ENCODE measurements at regions not wholly inside any gene's neighbourhood (a gene's known extent, or its start where the extent isn't known, plus 50 kb on each side); places are given as distances from the start of the nearest gene placed in this dataset.
"Not testable (repeated sequence)": the region's sequence is repeated elsewhere in the genome, so short reads cannot be mapped to it uniquely, and the experiment has no call there.

DNA sequence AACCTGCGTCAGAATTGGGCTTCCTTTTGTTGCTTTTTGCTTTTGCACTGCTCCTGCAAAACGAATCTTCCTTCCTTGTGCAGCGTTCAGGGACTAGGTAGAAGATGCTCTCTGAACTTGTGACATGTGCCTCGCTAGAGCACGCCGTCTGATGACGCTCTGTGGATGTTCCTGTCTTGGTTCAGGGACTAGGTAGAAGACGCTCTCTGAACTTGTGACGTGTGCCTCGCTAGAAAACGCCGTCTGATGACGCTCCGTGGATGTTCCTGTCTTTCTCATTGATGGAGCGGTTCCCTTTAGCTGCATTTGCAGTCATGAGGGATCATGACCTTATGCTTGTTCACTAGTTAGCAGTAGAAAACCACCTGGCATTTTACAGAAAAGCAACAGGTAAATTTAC is 154.0 kb downstream of the SOX1 start:
- no peaks in the 10 kb centered on the region for H3K9me3 Mint-ChIP-seq
- H3K4me3 ChIP-seq (ENCODE audit: low read length), result no peak overlapping the region
- H3K4me1 Mint-ChIP-seq (ENCODE audit: low read depth), result no peaks in the 10 kb centered on the region

DNA sequence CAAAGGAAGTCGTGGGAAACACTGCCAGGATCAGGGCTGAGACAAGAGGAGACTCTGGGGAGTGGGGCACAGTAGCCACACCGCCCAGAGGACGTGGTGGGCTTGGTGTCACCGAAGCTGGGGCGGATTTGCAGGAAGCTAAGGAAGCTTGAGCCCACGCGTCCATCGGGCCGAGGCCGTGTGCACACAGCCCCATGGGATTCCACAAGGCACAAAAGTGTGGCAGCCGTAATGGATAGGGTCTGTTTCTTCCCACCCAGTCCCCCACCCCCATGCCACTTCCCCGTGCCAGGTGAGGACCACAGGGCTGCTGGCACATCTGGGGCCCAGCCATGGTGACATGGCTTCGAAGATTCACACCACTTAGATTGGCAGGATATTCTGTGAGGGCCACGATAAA is 153.2 kb upstream of the SPACA7 start:
- ChIA-PET POLR2A (no interaction called here), CTCF (no interaction called here)
- Histone ChIP-seq H3K27ac (ENCODE audit: low read depth in 1 of 2, low read length in 2 of 2) (no peak overlapping the region), H3K9me3 (ENCODE audit: control insufficient read depth in 1 of 2, insufficient read depth in 1 of 2, low read length in 2 of 2) (peaks cover 0 to 6% of the 10 kb centered on the region in 2 experiments), H3K4me3 (ENCODE audit: low read length) (no peak overlapping the region), H3K27me3 (ENCODE audit: control insufficient read depth in 1 of 2, insufficient read depth in 2 of 2, low read length in 2 of 2) (no peaks in the 10 kb centered on the region), H3K36me3 (ENCODE audit: insufficient read depth, low read length) (no peaks in the 10 kb centered on the region), H3K4me1 (ENCODE audit: insufficient read depth, low read length) (no peaks in the 10 kb centered on the region)
- Mint-ChIP-seq H3K27ac (no peak overlapping the region), H3K4me1 (ENCODE audit: low read depth) (no peaks in the 10 kb centered on the region), H3K27me3 (no peaks in the 10 kb centered on the region), H3K9me3 (no peaks in the 10 kb centered on the region), H3K36me3 (ENCODE audit: low read depth) (no peaks in the 10 kb centered on the region), H3K4me3 (no peak overlapping the region)
- DNase-seq (no peak), ATAC-seq (ENCODE audit: poor library complexity) (no peak)
- TF ChIP-seq CTCF (IDR thresholded peaks at IDR 0.05), result no peak
- intact Hi-C loops (cut with DNase I, micrococcal nuclease), result no loop called here

More for the DNA sequence above, 154.0 kb downstream of the SOX1 start:
- intact Hi-C loops (cut with DNase I, micrococcal nuclease), result no loop called here
- CTCF ChIA-PET, result no interaction called here
- Histone ChIP-seq H3K27me3 (ENCODE audit: control insufficient read depth in 1 of 2, insufficient read depth in 2 of 2, low read length in 2 of 2) (no peaks in the 10 kb centered on the region), H3K4me1 (ENCODE audit: insufficient read depth, low read length) (no peaks in the 10 kb centered on the region), H3K36me3 (ENCODE audit: insufficient read depth, low read length) (no peaks in the 10 kb centered on the region), H3K27ac (ENCODE audit: low read depth in 1 of 2, low read length in 2 of 2) (no peak overlapping the region), H3K9me3 (ENCODE audit: control insufficient read depth in 1 of 2, insufficient read depth in 1 of 2, low read length in 2 of 2) (peaks cover 0 to 6% of the 10 kb centered on the region in 2 experiments)
- ATAC-seq (ENCODE audit: poor library complexity) (no peak), DNase-seq (no peak)
- POLR2A ChIA-PET, result no interaction called here
- no peak for TF ChIP-seq CTCF (IDR thresholded peaks at IDR 0.05)
- no peaks in the 10 kb centered on the region for H3K36me3 Mint-ChIP-seq (ENCODE audit: low read depth)
- no peak overlapping the region for H3K4me3 Mint-ChIP-seq
- no peaks in the 10 kb centered on the region for H3K27me3 Mint-ChIP-seq
- no peak overlapping the region for H3K27ac Mint-ChIP-seq

DNA sequence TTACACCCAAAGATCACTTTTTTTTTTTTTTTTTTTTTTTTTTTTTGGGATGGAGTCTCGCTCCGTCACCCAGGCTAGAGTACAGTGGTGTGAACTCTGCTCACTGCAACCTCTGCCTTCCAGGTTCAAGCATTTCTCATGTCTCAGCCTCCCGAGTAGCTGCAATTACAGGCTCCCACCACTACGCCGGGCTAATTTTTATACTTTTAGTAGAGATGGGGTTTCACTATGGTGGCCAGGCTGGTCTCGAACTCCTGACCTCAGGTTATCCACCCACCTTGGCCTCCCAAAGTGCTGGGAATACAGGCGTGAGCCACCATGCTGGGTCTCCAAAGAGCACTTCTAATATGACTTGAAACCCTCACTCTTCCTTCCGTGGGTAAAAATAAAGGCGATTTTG is 152.2 kb upstream of the SPACA7 start:
- H3K36me3 ChIP-seq (ENCODE audit: insufficient read depth, low read length); H3K9me3 ChIP-seq (ENCODE audit: control insufficient read depth in 1 of 2, insufficient read depth in 1 of 2, low read length in 2 of 2); DNase-seq; H3K36me3 Mint-ChIP-seq (ENCODE audit: low read depth); POLR2A ChIA-PET; H3K4me1 Mint-ChIP-seq (ENCODE audit: low read depth); H3K27ac ChIP-seq (ENCODE audit: low read depth in 1 of 2, low read length in 2 of 2); H3K4me3 ChIP-seq (ENCODE audit: low read length); H3K27me3 Mint-ChIP-seq; H3K9me3 Mint-ChIP-seq; intact Hi-C loops (cut with DNase I, micrococcal nuclease); ATAC-seq (ENCODE audit: poor library complexity); H3K4me3 Mint-ChIP-seq; H3K27ac Mint-ChIP-seq; H3K4me1 ChIP-seq (ENCODE audit: insufficient read depth, low read length); H3K27me3 ChIP-seq (ENCODE audit: control insufficient read depth in 1 of 2, insufficient read depth in 2 of 2, low read length in 2 of 2): not testable (repeated sequence)
- CTCF ChIA-PET, result interaction anchor here (0.7 kb wide), 1 partner anchor 816 kb away, joined by 6 read pairs; no protein-coding TSS in a partner anchor

DNA sequence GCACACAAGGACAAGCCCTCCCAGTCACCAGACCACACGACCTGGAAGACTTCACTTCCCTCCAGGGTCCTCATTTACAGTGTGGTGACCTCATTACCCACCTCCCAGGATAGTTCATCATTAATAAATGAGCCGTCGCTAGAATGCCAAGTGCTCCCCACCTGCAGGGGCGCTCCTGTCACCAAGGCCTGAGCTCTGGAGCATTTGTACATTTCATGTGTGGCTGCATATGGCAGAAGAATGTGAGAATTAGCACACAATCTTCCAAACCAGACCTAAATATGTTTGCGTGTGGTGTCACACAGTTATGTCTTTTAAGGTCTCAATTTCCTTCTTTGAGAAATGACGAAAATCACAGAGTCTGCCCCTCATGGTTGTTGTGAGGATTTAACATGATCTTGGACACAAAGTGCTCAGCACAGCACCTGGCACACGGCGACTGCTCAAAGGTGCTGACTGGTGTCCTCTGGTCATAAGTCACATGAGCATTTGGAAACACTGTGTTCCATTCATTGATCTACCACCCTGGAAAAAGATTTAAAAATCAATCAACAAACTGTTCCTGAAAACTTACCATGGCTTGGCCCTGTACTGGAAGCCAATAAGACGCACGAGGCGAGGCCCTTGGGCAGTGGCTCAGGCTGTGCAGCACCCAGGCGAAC is 150.6 kb upstream of the SPACA7 start:
- no peaks in the 10 kb centered on the region for H3K27me3 ChIP-seq (ENCODE audit: control insufficient read depth in 1 of 2, insufficient read depth in 2 of 2, low read length in 2 of 2)
- no peaks in the 10 kb centered on the region for H3K9me3 Mint-ChIP-seq
- no peak for DNase-seq
- H3K36me3 Mint-ChIP-seq (ENCODE audit: low read depth), result no peaks in the 10 kb centered on the region
- ChIA-PET POLR2A (no interaction called here), CTCF (no interaction called here)
- TF ChIP-seq CTCF (IDR thresholded peaks at IDR 0.05), result no peak
- peaks cover 0 to 11% of the 10 kb centered on the region in 2 experiments for H3K9me3 ChIP-seq (ENCODE audit: control insufficient read depth in 1 of 2, insufficient read depth in 1 of 2, low read length in 2 of 2)
- no peak overlapping the region for H3K27ac Mint-ChIP-seq
- peaks cover 3% of the 10 kb centered on the region for H3K27me3 Mint-ChIP-seq
- no peaks in the 10 kb centered on the region for H3K4me1 ChIP-seq (ENCODE audit: insufficient read depth, low read length)
- H3K36me3 ChIP-seq (ENCODE audit: insufficient read depth, low read length), result no peaks in the 10 kb centered on the region
- H3K4me3 ChIP-seq (ENCODE audit: low read length), result no peak overlapping the region
- H3K4me1 Mint-ChIP-seq (ENCODE audit: low read depth), result no peaks in the 10 kb centered on the region
- intact Hi-C loops (cut with DNase I, micrococcal nuclease), result no loop called here
- H3K4me3 Mint-ChIP-seq, result no peak overlapping the region
- H3K27ac ChIP-seq (ENCODE audit: low read depth in 1 of 2, low read length in 2 of 2), result no peak overlapping the region
- ATAC-seq (ENCODE audit: poor library complexity), result no peak

All from CD4-positive, alpha-beta T cell (primary cell).